NCI-H524 (cell line): ENCODE measurements at regions not wholly inside any gene's neighbourhood (a gene's known extent, or its start where the extent isn't known, plus 50 kb on each side); places are given as distances from the start of the nearest gene placed in this dataset.
A peak's percentile ranks its signal among the peaks of the same experiment; 100 is the strongest.
"Not testable (repeated sequence)": the region's sequence is repeated elsewhere in the genome, so short reads cannot be mapped to it uniquely, and the experiment has no call there.

ENCODE experiments used
- DNase-seq, 2 experiments: peaks; one replicate each; lab custom pipeline; 2025; lab: John Stamatoyannopoulos, UW

GRCh38 chr6:130494729-130495128 lies 128.9 kb downstream of the TMEM200A start:
- no peak for DNase-seq

GRCh38 chr6:130500693-130501092 lies 134.9 kb downstream of the TMEM200A start:
- DNase-seq: no peak

- no peak for DNase-seq
Measured at GRCh38 chr6:130503146-130503545, 137.3 kb downstream of the TMEM200A start.

- no peak for DNase-seq
Measured at GRCh38 chr6:130505808-130506598, 140.2 kb downstream of the TMEM200A start.

DNA sequence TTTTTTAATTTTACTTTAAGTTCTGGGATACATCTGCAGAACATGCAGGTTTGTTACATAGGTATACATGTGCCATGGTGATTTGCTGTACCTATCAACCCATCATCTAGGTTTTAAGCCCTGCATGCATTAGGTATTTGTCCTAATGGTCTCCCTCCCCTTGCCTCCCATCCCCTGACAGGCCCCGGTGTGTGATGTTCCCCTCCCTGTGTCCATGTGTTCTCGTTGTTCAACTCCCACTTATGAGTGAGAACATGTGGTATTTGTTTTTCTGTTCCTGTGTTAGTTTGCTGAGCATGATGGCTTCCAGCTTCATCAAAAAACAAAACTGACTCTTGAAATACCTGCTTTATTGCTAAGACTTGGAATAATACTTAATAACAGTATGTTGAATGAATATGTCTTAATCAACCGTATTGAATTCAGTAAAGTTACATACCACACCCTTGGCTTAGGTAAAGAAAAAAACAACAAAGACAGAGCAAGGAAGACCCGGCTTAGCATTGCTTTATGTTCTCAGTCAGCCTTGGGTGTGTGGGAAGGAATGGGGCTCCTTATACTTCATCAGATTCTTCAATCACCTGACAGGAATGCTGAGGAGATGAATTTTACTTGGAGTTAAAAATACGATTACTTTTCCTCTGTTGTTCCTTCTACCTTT lies 141.3 kb downstream of the TMEM200A start:
- not testable (repeated sequence) for DNase-seq

GRCh38 chr6:130507666-130508028 lies 141.8 kb downstream of the TMEM200A start:
- DNase-seq: no peak

- DNase-seq: no peak
Measured at GRCh38 chr6:130513770-130514169, 148.0 kb downstream of the TMEM200A start.

DNA sequence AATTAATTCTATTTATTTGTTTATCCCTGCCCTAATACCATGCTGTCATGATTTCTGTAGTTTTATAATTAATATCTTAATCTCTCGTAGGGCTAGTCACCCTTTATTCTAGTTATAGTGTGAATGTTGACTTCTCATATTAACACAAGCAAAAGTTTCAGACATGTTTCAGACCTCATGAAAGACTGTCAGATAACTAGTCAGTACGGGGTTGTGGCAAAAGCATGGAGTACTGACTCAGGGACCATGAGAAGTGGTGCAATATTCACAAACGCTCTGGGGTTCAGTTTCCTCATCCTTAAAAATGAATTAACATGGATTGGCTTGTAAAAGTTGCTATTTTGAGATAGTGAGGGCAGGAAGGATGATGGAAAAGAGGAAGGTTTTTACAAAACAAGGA lies 148.9 kb downstream of the TMEM200A start:
- no peak for DNase-seq

DNA sequence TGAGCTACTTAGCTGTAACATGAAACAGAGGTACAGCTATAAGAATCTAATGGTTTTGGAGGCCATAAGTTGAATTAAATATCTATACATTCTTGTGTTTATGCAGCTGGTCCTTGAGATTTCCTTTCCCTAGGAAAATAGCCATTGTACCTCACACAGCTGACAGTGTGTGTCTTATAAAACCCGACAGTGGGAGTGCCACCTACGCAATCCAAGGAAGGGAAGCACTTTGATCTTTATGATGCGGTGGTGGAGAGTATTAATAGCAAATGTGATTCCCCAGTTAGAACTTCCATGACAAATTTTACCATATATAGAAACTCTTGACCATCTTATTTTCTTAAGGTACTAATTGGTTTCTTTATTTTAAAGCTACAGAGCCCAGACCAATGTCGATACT lies 149.5 kb downstream of the TMEM200A start:
- no peak for DNase-seq

GRCh38 chr6:130516604-130517003 lies 150.8 kb downstream of the TMEM200A start:
- DNase-seq: no peak

DNA sequence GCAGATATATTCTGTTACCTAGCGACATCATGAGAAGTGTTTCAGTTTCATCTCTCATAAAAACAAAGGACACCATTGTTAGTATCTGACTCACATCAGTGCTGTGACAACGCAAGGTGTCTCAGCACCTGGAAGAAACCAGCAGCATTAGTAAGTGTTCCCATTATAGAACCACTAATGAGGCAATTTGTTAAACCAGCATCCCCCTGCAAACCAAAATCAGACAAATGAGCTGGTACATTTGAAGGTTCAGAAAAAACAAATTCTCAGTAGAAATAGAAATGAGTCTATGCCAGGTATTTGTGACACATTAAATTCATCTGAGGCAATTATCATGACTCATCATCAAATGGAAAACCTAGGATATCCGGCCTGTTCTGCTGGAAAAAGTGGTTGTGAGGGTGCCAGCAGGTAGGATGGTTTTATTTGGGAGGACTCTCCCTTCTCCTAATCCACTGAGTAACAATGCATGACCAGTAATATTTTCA lies 151.7 kb downstream of the TMEM200A start:
- no peak for DNase-seq

DNA sequence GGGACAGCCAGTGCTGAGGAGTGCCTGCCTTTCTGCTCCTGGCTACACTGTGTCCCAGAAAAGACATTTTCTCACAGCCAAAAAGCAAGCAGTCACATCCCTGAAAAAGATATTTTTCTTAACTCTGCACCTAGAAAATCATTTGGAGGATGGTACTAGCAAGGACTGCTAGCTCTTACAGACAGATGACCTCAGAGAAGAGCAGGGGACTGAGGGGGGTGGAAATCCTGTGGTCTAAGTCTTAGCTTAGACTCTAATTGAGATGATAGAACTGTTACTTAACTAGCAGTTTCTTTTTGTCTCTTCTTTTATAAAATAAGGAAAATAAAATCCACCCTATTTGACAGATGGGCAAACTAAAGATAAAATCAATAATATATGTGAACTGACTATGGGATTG lies 152.8 kb downstream of the TMEM200A start:
- DNase-seq: no peak

- DNase-seq: no peak
Measured at GRCh38 chr6:130520221-130520620, 154.4 kb downstream of the TMEM200A start.

DNA sequence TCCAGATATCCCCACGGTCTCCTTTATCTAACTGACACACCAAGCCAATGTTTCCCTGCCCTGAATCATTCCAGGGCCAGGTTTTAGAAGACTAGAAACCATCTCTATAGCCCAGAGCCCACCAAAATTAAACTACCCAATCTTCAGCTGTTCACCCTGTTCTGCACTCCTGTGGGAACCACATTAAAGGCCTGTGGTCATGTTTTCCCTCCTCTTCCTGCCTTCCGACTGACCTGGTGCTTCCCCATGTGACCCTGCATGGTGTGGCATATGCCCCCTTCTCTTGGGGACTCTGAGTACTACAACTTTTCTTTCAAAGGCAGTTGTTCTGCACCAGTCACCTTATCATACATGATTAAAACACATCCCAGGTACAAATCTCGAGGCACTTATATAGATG lies 155.0 kb downstream of the TMEM200A start:
- no peak for DNase-seq

DNA sequence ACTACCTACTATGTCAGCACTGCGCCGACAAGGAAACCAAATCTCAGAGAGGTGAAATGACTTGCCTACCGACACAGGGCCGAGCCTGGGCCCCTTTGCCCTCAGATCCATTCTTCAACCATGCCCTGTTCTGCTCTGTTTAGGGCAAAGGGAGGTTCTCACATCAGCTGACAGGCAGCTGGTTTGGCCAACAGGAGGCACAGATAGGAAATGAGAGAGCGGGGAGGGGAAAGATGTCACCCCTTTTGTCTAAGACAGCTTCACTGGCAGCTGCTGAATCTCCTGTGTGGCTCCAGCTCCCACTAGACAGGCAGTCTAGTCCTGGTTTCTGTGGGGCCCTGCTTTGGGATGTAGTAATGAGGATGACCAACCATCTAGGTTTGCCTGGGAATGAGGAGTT lies 158.7 kb downstream of the TMEM200A start:
- DNase-seq: no peak

- no peak for DNase-seq
Measured at GRCh38 chr6:130525408-130525807, 159.6 kb downstream of the TMEM200A start.

- no peak for DNase-seq
Measured at GRCh38 chr6:130526466-130526865, 160.6 kb downstream of the TMEM200A start.

- DNase-seq: no peak
Measured at GRCh38 chr6:130527173-130527572, 161.4 kb downstream of the TMEM200A start.

DNA sequence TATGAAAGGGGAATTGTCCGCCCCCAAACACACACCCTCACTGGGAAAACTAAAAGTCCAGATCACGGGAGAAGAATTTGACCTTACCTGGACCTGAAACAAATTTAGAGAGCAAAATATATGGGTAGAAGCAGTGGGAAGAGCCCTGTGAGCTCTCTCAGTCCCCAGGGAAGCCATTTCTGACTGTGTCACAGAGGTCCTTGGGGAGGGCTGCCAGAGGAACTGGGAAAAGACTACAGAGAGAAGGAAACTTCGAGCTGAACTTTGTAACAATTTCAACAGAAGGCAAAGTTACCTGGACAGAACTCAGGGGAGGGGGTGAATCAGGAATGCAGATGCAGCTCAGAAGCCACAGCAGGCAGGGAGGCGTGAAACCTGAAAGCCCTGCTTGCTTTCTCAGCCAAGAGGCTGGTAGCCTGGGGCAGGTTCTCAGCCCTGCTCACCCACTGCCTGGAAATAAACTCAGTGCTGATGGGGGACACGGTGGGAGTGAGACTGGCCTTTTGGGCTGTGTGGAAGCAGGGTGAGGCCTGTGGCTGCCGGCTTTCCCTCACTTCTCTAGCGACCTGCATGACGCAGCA lies 163.8 kb downstream of the TMEM200A start:
- DNase-seq: no peak

DNA sequence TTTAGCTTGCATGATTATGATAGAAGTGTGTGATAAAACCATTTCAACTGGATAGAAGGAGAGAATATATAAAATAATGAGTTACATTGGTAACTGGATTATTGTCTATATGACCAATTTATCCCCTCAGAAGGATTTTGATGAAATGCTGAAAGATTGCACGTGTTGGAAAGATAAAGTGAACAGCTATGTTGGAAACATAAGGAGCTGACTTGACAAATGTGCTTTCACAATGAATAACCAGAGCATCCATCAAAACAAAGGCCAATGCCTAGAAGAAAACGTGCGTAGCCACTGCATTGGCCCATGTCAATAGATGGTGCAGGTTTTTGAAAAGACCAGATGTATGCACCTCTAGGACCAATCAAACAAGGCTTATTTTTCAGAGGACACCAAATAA lies 168.8 kb downstream of the TMEM200A start:
- DNase-seq: no peak

- no peak for DNase-seq
Measured at GRCh38 chr6:130535242-130535641, 169.4 kb downstream of the TMEM200A start.

DNA sequence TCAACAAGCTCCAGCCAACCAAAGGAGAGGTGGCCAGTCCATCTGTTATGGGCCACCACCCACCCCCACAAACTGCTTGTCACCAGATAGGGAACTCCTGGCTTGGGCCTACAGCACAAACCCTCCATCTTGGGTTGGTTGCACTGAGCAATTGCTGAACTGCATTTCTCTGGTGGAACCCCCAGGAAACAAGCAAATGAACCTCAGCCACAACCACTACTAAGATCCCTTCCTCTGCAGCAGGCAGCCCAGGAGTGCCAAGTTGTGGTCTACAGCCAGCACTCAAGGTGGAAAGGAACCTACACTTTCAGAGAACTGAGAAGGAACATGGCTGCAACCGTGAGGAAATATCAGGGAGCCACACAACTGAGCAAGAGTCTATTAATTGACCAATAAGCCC lies 171.6 kb downstream of the TMEM200A start:
- DNase-seq: no peak

DNA sequence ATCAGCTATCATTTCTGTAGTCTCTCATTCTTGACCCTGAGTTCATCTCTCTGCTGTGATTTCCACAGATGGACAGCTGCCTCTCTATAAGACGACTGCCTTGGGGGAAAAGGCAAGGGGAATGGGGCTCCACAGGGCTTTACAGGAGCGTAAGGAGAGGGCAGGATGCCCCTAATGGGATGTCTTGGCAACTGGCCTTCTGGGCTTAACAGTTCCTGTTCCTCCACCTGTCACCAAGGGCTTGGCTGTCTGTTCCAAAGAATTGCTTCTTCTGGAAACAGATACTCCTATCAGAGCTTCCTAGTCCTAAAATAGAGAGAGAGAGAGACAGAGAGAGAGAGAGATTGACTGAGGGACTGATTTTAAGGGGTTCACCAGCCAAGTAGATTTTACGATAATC lies 181.9 kb downstream of the TMEM200A start:
- peak; percentile 90 to 95 for DNase-seq
